ENCODE measurements at regions not wholly inside any gene's neighbourhood (a gene's known extent, or its start where the extent isn't known, plus 50 kb on each side); places are given as distances from the start of the nearest gene placed in this dataset.

DNA sequence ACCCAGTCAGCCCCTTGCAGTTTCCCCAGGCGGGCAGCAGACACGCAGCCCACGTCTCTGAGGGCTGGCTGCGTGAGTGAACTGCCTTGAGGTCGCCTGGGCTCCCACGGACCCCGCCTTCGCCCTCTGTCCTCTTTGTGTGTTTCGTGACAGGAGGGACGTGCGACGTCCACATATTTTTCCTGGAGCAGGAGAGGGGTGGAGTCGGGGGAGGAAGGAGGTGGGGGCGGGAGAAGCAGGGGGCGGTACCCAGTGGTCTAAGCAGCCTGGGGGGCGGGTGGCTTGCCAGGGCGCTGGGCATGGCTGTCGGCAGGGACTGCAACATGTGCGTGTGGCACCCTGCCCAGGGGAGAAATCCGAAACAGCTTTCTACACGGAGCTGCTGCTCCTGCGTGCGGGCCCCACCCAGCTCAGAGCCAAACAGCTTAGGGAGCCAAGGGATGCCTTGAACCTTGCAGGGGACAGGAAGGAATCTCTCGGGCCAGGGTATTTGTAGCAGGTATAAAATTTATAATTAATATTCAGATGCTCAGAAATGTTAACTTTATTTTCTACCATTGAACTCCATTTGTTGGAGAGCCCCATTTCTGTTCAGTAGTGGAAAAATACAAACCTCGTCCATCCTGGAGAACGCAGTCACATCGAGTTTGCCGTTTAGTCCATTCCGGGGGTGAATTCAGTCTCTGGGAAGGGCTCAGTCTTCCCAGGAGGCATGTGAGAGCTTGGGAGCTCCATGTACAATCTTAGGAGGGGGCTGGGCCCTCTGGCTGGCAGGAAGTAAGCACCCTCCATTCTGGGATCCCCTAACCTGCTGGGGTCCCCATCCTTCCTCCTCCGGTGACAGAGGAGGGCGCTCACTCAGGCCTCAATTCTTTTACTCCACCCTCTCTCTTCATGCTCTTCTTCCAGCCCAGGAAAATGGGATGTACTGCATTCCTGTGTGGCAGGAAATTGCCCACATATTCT lies 79.1 kb upstream of the MEF2A start:
- TF ChIP-seq, protein P1, sequence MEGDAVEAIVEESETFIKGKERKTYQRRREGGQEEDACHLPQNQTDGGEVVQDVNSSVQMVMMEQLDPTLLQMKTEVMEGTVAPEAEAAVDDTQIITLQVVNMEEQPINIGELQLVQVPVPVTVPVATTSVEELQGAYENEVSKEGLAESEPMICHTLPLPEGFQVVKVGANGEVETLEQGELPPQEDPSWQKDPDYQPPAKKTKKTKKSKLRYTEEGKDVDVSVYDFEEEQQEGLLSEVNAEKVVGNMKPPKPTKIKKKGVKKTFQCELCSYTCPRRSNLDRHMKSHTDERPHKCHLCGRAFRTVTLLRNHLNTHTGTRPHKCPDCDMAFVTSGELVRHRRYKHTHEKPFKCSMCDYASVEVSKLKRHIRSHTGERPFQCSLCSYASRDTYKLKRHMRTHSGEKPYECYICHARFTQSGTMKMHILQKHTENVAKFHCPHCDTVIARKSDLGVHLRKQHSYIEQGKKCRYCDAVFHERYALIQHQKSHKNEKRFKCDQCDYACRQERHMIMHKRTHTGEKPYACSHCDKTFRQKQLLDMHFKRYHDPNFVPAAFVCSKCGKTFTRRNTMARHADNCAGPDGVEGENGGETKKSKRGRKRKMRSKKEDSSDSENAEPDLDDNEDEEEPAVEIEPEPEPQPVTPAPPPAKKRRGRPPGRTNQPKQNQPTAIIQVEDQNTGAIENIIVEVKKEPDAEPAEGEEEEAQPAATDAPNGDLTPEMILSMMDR (IDR thresholded peaks at IDR 0.05), result no peak
- no peak for TF ChIP-seq POLR2A (IDR thresholded peaks at IDR 0.05)
- TF ChIP-seq POLR2AphosphoS5 (IDR thresholded peaks at IDR 0.05), result peak; percentile 20
- no peak for TF ChIP-seq EP300 (IDR thresholded peaks at IDR 0.05)

All from gastroesophageal sphincter (tissue), 3 donors.